Common myeloid progenitor, CD34-positive (primary cell): ENCODE measurements at regions not wholly inside any gene's neighbourhood (a gene's known extent, or its start where the extent isn't known, plus 50 kb on each side); places are given as distances from the start of the nearest gene placed in this dataset.

Experiments
- CTCF ChIA-PET: fragments of 350-600 bp; sonication (Branson Sonifier 250); formaldehyde crosslinking; loops from one replicate; lab custom pipeline; 2021; ENCODE audit warnings: antibody characterized with exemption; lab: Charles Lee
- POLR2A ChIA-PET: fragments of 350-600 bp; sonication (Branson Sonifier 250); formaldehyde crosslinking; loops from one replicate; lab custom pipeline; 2021; ENCODE audit warnings: antibody characterized with exemption; lab: Charles Lee
- DNase-seq, 3 donors: peaks; one replicate each; pipeline versions ENCODE4 v3.0.0 to v3.0.0-alpha.2; 2013
- H3K27ac ChIP-seq, 2 experiments: 1 replicate in 1 of 2; 2 replicates in 1 of 2; pipeline ENCODE4 v1.7.0; 2013; ENCODE audit warnings: inconsistent platforms in 2 of 2, low read length in 2 of 2, mild to moderate bottlenecking in 2 of 2, low read depth in 1 of 2, moderate library complexity in 1 of 2; ENCODE audit not compliant: severe bottlenecking in 2 of 2, insufficient read depth in 1 of 2, poor library complexity in 1 of 2
- H3K27me3 ChIP-seq, 5 experiments: replicated peaks in 2 of 5; 1 replicate in 3 of 5; 2 replicates in 2 of 5; pipeline versions ENCODE4 v1.6.1 to v1.7.0; 2013; ENCODE audit warnings: low read length in 4 of 5, mild to moderate bottlenecking in 2 of 5, moderate library complexity in 2 of 5, inconsistent platforms in 1 of 5; ENCODE audit not compliant: insufficient read depth in 5 of 5, control insufficient read depth in 4 of 5
- H3K36me3 ChIP-seq, 4 experiments: 1 replicate in 2 of 4; 2 replicates in 2 of 4; pipeline versions ENCODE4 v1.6.1 to v1.7.0; 2013; ENCODE audit warnings: low read length in 3 of 4, control low read depth in 1 of 4, mild to moderate bottlenecking in 1 of 4; ENCODE audit not compliant: control insufficient read depth in 4 of 4, insufficient read depth in 4 of 4
- H3K4me1 ChIP-seq, 4 experiments: 1 replicate in 3 of 4; 2 replicates in 1 of 4; pipeline versions ENCODE4 v1.6.1 to v1.7.1; 2013; ENCODE audit warnings: low read length in 3 of 4, mild to moderate bottlenecking in 3 of 4, control low read depth in 1 of 4, inconsistent platforms in 1 of 4, moderate library complexity in 1 of 4; ENCODE audit not compliant: control insufficient read depth in 4 of 4, insufficient read depth in 4 of 4; ENCODE audit errors: control extremely low read depth in 1 of 4
- H3K4me3 ChIP-seq, 7 experiments: 1 replicate in 4 of 7; 2 replicates in 3 of 7; pipeline versions ENCODE4 v1.5.1 to v1.7.0; 2013; ENCODE audit warnings: mild to moderate bottlenecking in 7 of 7, low read length in 6 of 7, moderate library complexity in 6 of 7, inconsistent platforms in 2 of 7, low read depth in 2 of 7, control low read depth in 1 of 7; ENCODE audit not compliant: insufficient read depth in 4 of 7, control insufficient read depth in 1 of 7; ENCODE audit errors: extremely low read depth in 1 of 7
- H3K9me3 ChIP-seq, 5 experiments: 1 replicate in 4 of 5; 2 replicates in 1 of 5; pipeline versions ENCODE4 v1.6.1 to v1.7.1; 2013; ENCODE audit warnings: low read length in 4 of 5, mild to moderate bottlenecking in 2 of 5, inconsistent platforms in 1 of 5, low read depth in 1 of 5, moderate library complexity in 1 of 5; ENCODE audit not compliant: control insufficient read depth in 4 of 5, insufficient read depth in 2 of 5; ENCODE audit errors: control extremely low read depth in 1 of 5
- WGBS: methylation state at CpG from one replicate; pipeline ENCODE4 v1.1.5; 2013; ENCODE audit not compliant: insufficient coverage; 5-methylcytosine and 5-hydroxymethylcytosine counted together

- DNase-seq = no peak
- CTCF ChIA-PET = no interaction called here
- no peaks in the 10 kb centered on the region for H3K36me3 ChIP-seq
- H3K27me3 ChIP-seq = no peaks in the 10 kb centered on the region
- H3K4me3 ChIP-seq = no peak overlapping the region
- POLR2A ChIA-PET = no interaction called here
- no peaks in the 10 kb centered on the region for H3K4me1 ChIP-seq
- H3K27ac ChIP-seq = no peak overlapping the region
- no peaks in the 10 kb centered on the region for H3K9me3 ChIP-seq
- no CpG with 5 or more reads among the region's 1 CpG for WGBS
These were observed 834.0 kb upstream of the AMELY start for GRCh38 chrY:7745581-7745901.

- Histone ChIP-seq H3K36me3 (no peaks in the 10 kb centered on the region), H3K4me3 (no peak overlapping the region), H3K27ac (no peak overlapping the region), H3K27me3 (no peaks in the 10 kb centered on the region), H3K9me3 (no peaks in the 10 kb centered on the region), H3K4me1 (no peaks in the 10 kb centered on the region)
- ChIA-PET CTCF (no interaction called here), POLR2A (no interaction called here)
- no peak for DNase-seq
- WGBS = no CpG with 5 or more reads among the region's 2 CpGs
These were observed 833.4 kb upstream of the AMELY start for GRCh38 chrY:7744691-7745580.

GRCh38 chrY:7736847-7737365, 825.4 kb upstream of the AMELY start:
- CTCF ChIA-PET = no interaction called here
- H3K36me3 ChIP-seq = no peaks in the 10 kb centered on the region
- no peak overlapping the region for H3K4me3 ChIP-seq
- H3K27ac ChIP-seq = no peak overlapping the region
- H3K9me3 ChIP-seq = no peaks in the 10 kb centered on the region
- DNase-seq = no peak
- POLR2A ChIA-PET = no interaction called here
- no peaks in the 10 kb centered on the region for H3K4me1 ChIP-seq
- no CpG with 5 or more reads among the region's 1 CpG for WGBS
- no peaks in the 10 kb centered on the region for H3K27me3 ChIP-seq

GRCh38 chrY:7731651-7732050, 820.1 kb upstream of the AMELY start:
- Histone ChIP-seq H3K27me3 (no peaks in the 10 kb centered on the region), H3K27ac (no peak overlapping the region), H3K4me3 (no peak overlapping the region), H3K9me3 (no peaks in the 10 kb centered on the region), H3K36me3 (no peaks in the 10 kb centered on the region), H3K4me1 (peaks cover 0 to 14% (median 0%) of the 10 kb centered on the region in 4 experiments)
- no CpG with 5 or more reads among the region's 1 CpG for WGBS
- ChIA-PET POLR2A (no interaction called here), CTCF (no interaction called here)
- no peak for DNase-seq

GRCh38 chrY:7730664-7731063, 819.1 kb upstream of the AMELY start:
- Histone ChIP-seq H3K27me3 (no peaks in the 10 kb centered on the region), H3K9me3 (no peaks in the 10 kb centered on the region), H3K36me3 (no peaks in the 10 kb centered on the region), H3K4me3 (no peak overlapping the region), H3K27ac (no peak overlapping the region), H3K4me1 (peaks cover 0 to 14% (median 0%) of the 10 kb centered on the region in 4 experiments)
- no CpG with 5 or more reads among the region's 2 CpGs for WGBS
- DNase-seq = no peak
- ChIA-PET CTCF (interaction anchor here (1.5 kb wide), 1 partner anchor 16 kb away, joined by 3 read pairs; no protein-coding TSS in a partner anchor), POLR2A (no interaction called here)

- Histone ChIP-seq H3K27ac (no peak overlapping the region), H3K4me1 (peaks cover 0 to 15% (median 0%) of the 10 kb centered on the region in 4 experiments), H3K9me3 (no peaks in the 10 kb centered on the region), H3K27me3 (no peaks in the 10 kb centered on the region), H3K4me3 (no peak overlapping the region), H3K36me3 (no peaks in the 10 kb centered on the region)
- no peak for DNase-seq
- POLR2A ChIA-PET = no interaction called here
- no CpG with 5 or more reads among the region's 2 CpGs for WGBS
- CTCF ChIA-PET = interaction anchor here (1.5 kb wide), 1 partner anchor 16 kb away, joined by 3 read pairs; no protein-coding TSS in a partner anchor
These were observed 818.5 kb upstream of the AMELY start for GRCh38 chrY:7730071-7730470.

- no CpG with 5 or more reads among the region's 8 CpGs for WGBS
- Histone ChIP-seq H3K36me3 (no peaks in the 10 kb centered on the region), H3K27me3 (no peaks in the 10 kb centered on the region), H3K9me3 (no peaks in the 10 kb centered on the region), H3K4me3 (no peak overlapping the region), H3K4me1 (peaks cover 0 to 21% (median 0%) of the 10 kb centered on the region in 4 experiments), H3K27ac (no peak overlapping the region)
- no peak for DNase-seq
- ChIA-PET POLR2A (no interaction called here), CTCF (interaction anchor here (1.5 kb wide), 1 partner anchor 17 kb away, joined by 3 read pairs; no protein-coding TSS in a partner anchor)
These were observed 817.9 kb upstream of the AMELY start for GRCh38 chrY:7729318-7730011.
